ENCODE measurements at regions not wholly inside any gene's neighbourhood (a gene's known extent, or its start where the extent isn't known, plus 50 kb on each side); places are given as distances from the start of the nearest gene placed in this dataset.

- H3K36me3 ChIP-seq (ENCODE audit: insufficient read depth, low read length, poor library complexity, severe bottlenecking), result no peaks in the 10 kb centered on the region
- no peaks in the 10 kb centered on the region for H3K4me1 ChIP-seq (ENCODE audit: insufficient read depth, low read length, poor library complexity, severe bottlenecking)
- intact Hi-C loops (cut with micrococcal nuclease; ENCODE audit: unreplicated experiment), result no loop called here
- H3K9me3 ChIP-seq (ENCODE audit: low read depth, low read length, poor library complexity, severe bottlenecking), result no peaks in the 10 kb centered on the region
- no peak overlapping the region for H3K4me3 ChIP-seq (ENCODE audit: low read depth, low read length, poor library complexity, severe bottlenecking)
- no peak overlapping the region for H3K27ac ChIP-seq (ENCODE audit: low read depth, low read length, poor library complexity, severe bottlenecking)
- TF ChIP-seq, protein P1, sequence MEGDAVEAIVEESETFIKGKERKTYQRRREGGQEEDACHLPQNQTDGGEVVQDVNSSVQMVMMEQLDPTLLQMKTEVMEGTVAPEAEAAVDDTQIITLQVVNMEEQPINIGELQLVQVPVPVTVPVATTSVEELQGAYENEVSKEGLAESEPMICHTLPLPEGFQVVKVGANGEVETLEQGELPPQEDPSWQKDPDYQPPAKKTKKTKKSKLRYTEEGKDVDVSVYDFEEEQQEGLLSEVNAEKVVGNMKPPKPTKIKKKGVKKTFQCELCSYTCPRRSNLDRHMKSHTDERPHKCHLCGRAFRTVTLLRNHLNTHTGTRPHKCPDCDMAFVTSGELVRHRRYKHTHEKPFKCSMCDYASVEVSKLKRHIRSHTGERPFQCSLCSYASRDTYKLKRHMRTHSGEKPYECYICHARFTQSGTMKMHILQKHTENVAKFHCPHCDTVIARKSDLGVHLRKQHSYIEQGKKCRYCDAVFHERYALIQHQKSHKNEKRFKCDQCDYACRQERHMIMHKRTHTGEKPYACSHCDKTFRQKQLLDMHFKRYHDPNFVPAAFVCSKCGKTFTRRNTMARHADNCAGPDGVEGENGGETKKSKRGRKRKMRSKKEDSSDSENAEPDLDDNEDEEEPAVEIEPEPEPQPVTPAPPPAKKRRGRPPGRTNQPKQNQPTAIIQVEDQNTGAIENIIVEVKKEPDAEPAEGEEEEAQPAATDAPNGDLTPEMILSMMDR (conservative IDR thresholded peaks at IDR 0.05; ENCODE audit: low read depth, low read length), result no peak
- no peak for TF ChIP-seq EZH2 (IDR thresholded peaks at IDR 0.05; ENCODE audit: borderline replicate concordance, low read depth, low read length, poor library complexity, severe bottlenecking)
- ChIA-PET CTCF (no interaction called here), POLR2A (ENCODE audit: low non-redundant PET) (no interaction called here)
- no TSS peak for BruUV-seq (replicated peaks)
- peak; percentile 5 for DNase-seq (ENCODE audit: low spot score)
- H3K27me3 ChIP-seq (replicated peaks; ENCODE audit: insufficient read depth, low read depth, low read length, poor library complexity), result no peaks in the 10 kb centered on the region
These were observed 917.1 kb downstream of the RAPGEF2 start for GRCh38 chr4:160019936-160020335.

DNA sequence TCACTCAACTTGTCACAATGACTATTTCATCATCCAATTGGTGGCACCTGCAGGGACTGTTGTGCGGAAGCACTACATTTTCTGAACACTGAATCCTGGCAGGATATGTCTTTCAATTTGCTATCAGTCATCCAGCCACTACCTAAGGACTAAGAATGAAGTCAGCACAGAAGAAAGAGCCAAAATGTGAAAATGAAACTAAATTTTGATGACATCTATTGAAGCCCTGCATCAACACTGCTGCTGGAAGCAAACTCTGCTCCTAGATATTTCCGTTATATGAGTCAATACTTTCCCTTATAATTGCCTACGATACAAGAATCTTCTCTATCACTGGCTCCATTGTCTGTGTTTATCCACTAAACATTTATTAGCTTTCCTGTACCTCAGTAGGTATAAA, 917.9 kb downstream of the RAPGEF2 start:
- Histone ChIP-seq H3K27me3 (replicated peaks; ENCODE audit: insufficient read depth, low read depth, low read length, poor library complexity) (no peaks in the 10 kb centered on the region), H3K36me3 (ENCODE audit: insufficient read depth, low read length, poor library complexity, severe bottlenecking) (no peaks in the 10 kb centered on the region), H3K4me3 (ENCODE audit: low read depth, low read length, poor library complexity, severe bottlenecking) (no peak overlapping the region), H3K27ac (ENCODE audit: low read depth, low read length, poor library complexity, severe bottlenecking) (no peak overlapping the region), H3K4me1 (ENCODE audit: insufficient read depth, low read length, poor library complexity, severe bottlenecking) (no peaks in the 10 kb centered on the region), H3K9me3 (ENCODE audit: low read depth, low read length, poor library complexity, severe bottlenecking) (no peaks in the 10 kb centered on the region)
- TF ChIP-seq EZH2 (IDR thresholded peaks at IDR 0.05; ENCODE audit: borderline replicate concordance, low read depth, low read length, poor library complexity, severe bottlenecking), result no peak
- TF ChIP-seq, protein P1 (conservative IDR thresholded peaks at IDR 0.05; ENCODE audit: low read depth, low read length), result no peak
- intact Hi-C loops (cut with micrococcal nuclease; ENCODE audit: unreplicated experiment), result no loop called here
- DNase-seq (ENCODE audit: low spot score), result no peak
- ChIA-PET POLR2A (ENCODE audit: low non-redundant PET) (no interaction called here), CTCF (no interaction called here)
- BruUV-seq (replicated peaks), result no TSS peak

GRCh38 chr4:160021870-160022269, 919.0 kb downstream of the RAPGEF2 start:
- H3K9me3 ChIP-seq (ENCODE audit: low read depth, low read length, poor library complexity, severe bottlenecking), result no peaks in the 10 kb centered on the region
- ChIA-PET CTCF (no interaction called here), POLR2A (ENCODE audit: low non-redundant PET) (no interaction called here)
- H3K36me3 ChIP-seq (ENCODE audit: insufficient read depth, low read length, poor library complexity, severe bottlenecking), result no peaks in the 10 kb centered on the region
- H3K27ac ChIP-seq (ENCODE audit: low read depth, low read length, poor library complexity, severe bottlenecking), result no peak overlapping the region
- H3K27me3 ChIP-seq (replicated peaks; ENCODE audit: insufficient read depth, low read depth, low read length, poor library complexity), result no peaks in the 10 kb centered on the region
- no TSS peak for BruUV-seq (replicated peaks)
- intact Hi-C loops (cut with micrococcal nuclease; ENCODE audit: unreplicated experiment), result no loop called here
- no peak overlapping the region for H3K4me3 ChIP-seq (ENCODE audit: low read depth, low read length, poor library complexity, severe bottlenecking)
- no peak for DNase-seq (ENCODE audit: low spot score)
- H3K4me1 ChIP-seq (ENCODE audit: insufficient read depth, low read length, poor library complexity, severe bottlenecking), result no peaks in the 10 kb centered on the region
- TF ChIP-seq, protein P1 (conservative IDR thresholded peaks at IDR 0.05; ENCODE audit: low read depth, low read length), result no peak
- TF ChIP-seq EZH2 (IDR thresholded peaks at IDR 0.05; ENCODE audit: borderline replicate concordance, low read depth, low read length, poor library complexity, severe bottlenecking), result no peak

All from A673 (cell line).